Choroid plexus epithelial cell (primary cell): ENCODE measurements at regions not wholly inside any gene's neighbourhood (a gene's known extent, or its start where the extent isn't known, plus 50 kb on each side); places are given as distances from the start of the nearest gene placed in this dataset.
"Not testable (repeated sequence)": the region's sequence is repeated elsewhere in the genome, so short reads cannot be mapped to it uniquely, and the experiment has no call there.

ENCODE experiments used
- DNase-seq: peaks from one replicate; pipeline ENCODE4 v3.0.0-alpha.2; 2010; ENCODE audit warnings: low read depth
- H3K4me3 ChIP-seq: 2 replicates; pipeline ENCODE4 v1.5.1; 2011; ENCODE audit warnings: low read depth, mild to moderate bottlenecking, control low read depth, low read length, moderate library complexity
- CTCF ChIP-seq: conservative IDR thresholded peaks from 2 replicates; pipeline ENCODE4 v1.5.1; 2011; ENCODE audit warnings: low read depth, mild to moderate bottlenecking, control low read depth, inconsistent platforms, low read length, moderate library complexity

GRCh38 chr6:134619077-134619476 is 301.2 kb upstream of the SGK1 start:
- DNase-seq: no peak
- TF ChIP-seq CTCF: no peak
- H3K4me3 ChIP-seq: no peak overlapping the region

GRCh38 chr6:134614606-134615485 is 296.9 kb upstream of the SGK1 start:
- DNase-seq: no peak
- no peak overlapping the region for H3K4me3 ChIP-seq
- TF ChIP-seq CTCF: no peak

- H3K4me3 ChIP-seq: not testable (repeated sequence)
Observed at GRCh38 chr6:134612128-134612527, 294.2 kb upstream of the SGK1 start.

GRCh38 chr6:134610411-134610810 is 292.5 kb upstream of the SGK1 start:
- TF ChIP-seq CTCF: no peak
- no peak overlapping the region for H3K4me3 ChIP-seq
- no peak for DNase-seq

More at GRCh38 chr6:134612128-134612527, 294.2 kb upstream of the SGK1 start:
- DNase-seq: not testable (repeated sequence)

- TF ChIP-seq CTCF: no peak
- no peak for DNase-seq
- H3K4me3 ChIP-seq: no peak overlapping the region
Observed at GRCh38 chr6:134609716-134610261, 291.9 kb upstream of the SGK1 start.

GRCh38 chr6:134607411-134607810 is 289.5 kb upstream of the SGK1 start:
- TF ChIP-seq CTCF: no peak
- DNase-seq: peak; percentile 39
- H3K4me3 ChIP-seq: no peak overlapping the region

GRCh38 chr6:134605034-134605433 is 287.1 kb upstream of the SGK1 start:
- no peak for TF ChIP-seq CTCF
- DNase-seq: no peak

More at GRCh38 chr6:134605034-134605433, 287.1 kb upstream of the SGK1 start:
- no peak overlapping the region for H3K4me3 ChIP-seq
